HepG2 (cell line): ENCODE measurements at regions not wholly inside any gene's neighbourhood (a gene's known extent, or its start where the extent isn't known, plus 50 kb on each side); places are given as distances from the start of the nearest gene placed in this dataset.

ENCODE experiments used
- ATAC-seq: fragments of 200-7000 bp; cut with Tn5 transposase; 3 replicates; pipeline ENCODE4 v1.9.1; 2020; ENCODE audit warnings: mild to moderate bottlenecking, moderate library complexity
- BruUV-seq: library from RNA; stranded (reverse); fragments of 400-500 nt; replicated peaks from 2 replicates; lab custom pipeline; 2021; lab: Mats Ljungman, UMichigan
- CTCF ChIA-PET: fragments of 300-600 bp; formaldehyde crosslinking; extraction: SDS; loops from one replicate; lab custom pipeline; 2021; ENCODE audit warnings: low total read pairs, inconsistent platforms, low intra/inter-chr PET ratio; lab: Yijun Ruan, JAX
- POLR2A ChIA-PET: fragments of 350-600 bp; sonication (Branson Sonifier 250); formaldehyde crosslinking; loops from one replicate; lab custom pipeline; 2020; ENCODE audit warnings: antibody characterized with exemption, inconsistent platforms; lab: Yijun Ruan, JAX
- DNase-seq: peaks from one replicate; pipeline ENCODE4 v3.0.0-alpha.2; 2015; ENCODE audit warnings: low spot score
- FAIRE-seq: peaks from 3 replicates; lab custom pipeline; 2011; peaks lifted over from hg19 to GRCh38; lab: Jason Lieb, UNC
- H2AFZ ChIP-seq: one replicate; pipeline ENCODE4 v1.6.1; 2011; ENCODE audit warnings: low read length, inconsistent platforms
- H3K27ac ChIP-seq: fragments of 300-600 bp; 3 replicates; pipeline ENCODE4 v1.8.0; 2011; ENCODE audit warnings: mixed run types, mild to moderate bottlenecking, mixed read lengths, low read length, inconsistent platforms; ENCODE audit not compliant: insufficient read depth; ENCODE audit errors: extremely low read length
- H3K27me3 ChIP-seq, 2 experiments: fragments of 200-600 bp in 1 of 2; 2 replicates in 1 of 2; 3 replicates in 1 of 2; pipeline versions ENCODE4 v1.6.0 to v1.8.0; 2011; ENCODE audit warnings: low read length in 2 of 2, mild to moderate bottlenecking in 2 of 2, moderate library complexity in 2 of 2, inconsistent platforms in 1 of 2; ENCODE audit not compliant: insufficient read depth in 2 of 2, control insufficient read depth in 1 of 2
- H3K36me3 ChIP-seq, 2 experiments: fragments of 200-600 bp in 1 of 2; replicated peaks in 1 of 2; 2 replicates in 1 of 2; 3 replicates in 1 of 2; pipeline versions ENCODE4 v1.5.1 to v1.8.0; 2011; ENCODE audit warnings: low read length in 2 of 2, inconsistent platforms in 1 of 2; ENCODE audit not compliant: insufficient read depth in 2 of 2, control insufficient read depth in 1 of 2
- H3K4me1 ChIP-seq: 2 replicates; pipeline ENCODE4 v1.5.1; 2012; ENCODE audit warnings: low read length, inconsistent platforms; ENCODE audit not compliant: insufficient read depth
- H3K4me2 ChIP-seq: 2 replicates; pipeline ENCODE4 v1.6.0; 2011; ENCODE audit warnings: low read depth, low read length, inconsistent platforms
- H3K4me3 ChIP-seq, 3 experiments: fragments of 200-600 bp in 1 of 3; sonication (generic), shearing (Covaris generic) in 1 of 3; replicated peaks in 1 of 3; 2 replicates each; pipeline ENCODE4 v1.5.1; 2011 to 2016; ENCODE audit warnings: low read length in 3 of 3, inconsistent platforms in 2 of 3, low read depth in 2 of 3, mild to moderate bottlenecking in 2 of 3, control low read depth in 1 of 3, mixed read lengths in 1 of 3; ENCODE audit not compliant: insufficient read depth in 1 of 3
- H3K79me2 ChIP-seq: one replicate; pipeline ENCODE4 v1.6.1; 2011; ENCODE audit warnings: low read length, inconsistent platforms; ENCODE audit not compliant: insufficient read depth
- H3K9ac ChIP-seq: 2 replicates; pipeline ENCODE4 v1.6.0; 2011; ENCODE audit warnings: mild to moderate bottlenecking, low read depth, low read length, inconsistent platforms; ENCODE audit not compliant: insufficient read depth
- H3K9me3 ChIP-seq: 2 replicates; pipeline ENCODE4 v1.5.1; 2012; ENCODE audit warnings: mild to moderate bottlenecking, low read length
- H4K20me1 ChIP-seq: 2 replicates; pipeline ENCODE4 v1.6.0; 2011; ENCODE audit warnings: inconsistent platforms, mild to moderate bottlenecking, low read length, moderate library complexity; ENCODE audit not compliant: insufficient read depth
- CC2D1A ChIP-seq: sonication (generic); formaldehyde crosslinking; IDR thresholded peaks from 2 replicates; pipeline ENCODE4 v1.8.1; 2023; ENCODE audit warnings: mild to moderate bottlenecking, missing genetic modification reagents
- CCAR2 ChIP-seq: fragments of 200-400 bp; formaldehyde crosslinking; optimal IDR thresholded peaks from 2 replicates; pipeline ENCODE3; 2018; ENCODE audit warnings: low read depth, mild to moderate bottlenecking, low read length, moderate library complexity
- GATAD1 ChIP-seq: IDR thresholded peaks from 2 replicates; pipeline ENCODE4 v1.6.1; 2016; ENCODE audit warnings: missing genetic modification reagents, missing compliant biosample characterization
- KLF16 ChIP-seq, 2 experiments: sonication (generic) in 1 of 2; formaldehyde crosslinking in 1 of 2; IDR thresholded peaks; 2 replicates each; pipeline versions ENCODE4 v1.6.1 to v1.8.0; 2016 to 2023; ENCODE audit warnings: missing genetic modification reagents in 2 of 2, missing compliant biosample characterization in 1 of 2
- NCOA5 ChIP-seq: sonication (generic); formaldehyde crosslinking; IDR thresholded peaks from 2 replicates; pipeline ENCODE4 v1.4.0; 2020; ENCODE audit warnings: missing genetic modification reagents
- NFE2 ChIP-seq: sonication (generic); formaldehyde crosslinking; IDR thresholded peaks from 2 replicates; pipeline ENCODE4 v1.4.0; 2020; ENCODE audit warnings: missing genetic modification reagents
- SNAI1 ChIP-seq: sonication (generic); formaldehyde crosslinking; IDR thresholded peaks from 2 replicates; pipeline ENCODE4 v1.5.0; 2020; ENCODE audit warnings: mild to moderate bottlenecking, missing genetic modification reagents, borderline replicate concordance
- SRF ChIP-seq: IDR thresholded peaks from 2 replicates; pipeline ENCODE4 v1.6.1; 2011; ENCODE audit warnings: mild to moderate bottlenecking, low read depth, low read length, moderate library complexity
- TBL1XR1 ChIP-seq: fragments of 150-350 bp; IDR thresholded peaks from 2 replicates; pipeline ENCODE4 v1.6.1; 2014; ENCODE audit warnings: borderline replicate concordance, low read length; ENCODE audit not compliant: partially characterized antibody
- ZNF670 ChIP-seq: sonication (generic); formaldehyde crosslinking; IDR thresholded peaks from 2 replicates; pipeline ENCODE4 v1.8.0; 2022; ENCODE audit warnings: mild to moderate bottlenecking, missing genetic modification reagents, borderline replicate concordance
- WGBS: methylation state at CpG from one replicate; pipeline ENCODE4 v1.1.6; 2017; ENCODE audit warnings: low lambda C conversion rate; 5-methylcytosine and 5-hydroxymethylcytosine counted together
- in situ Hi-C: cut with HindIII; loops from 2 replicates; pipeline ENCODE4 v1.10.0; 2017; ENCODE audit warnings: low pct_unique_long_range_greater_than_20kb; ENCODE audit not compliant: extremely low pct_ligation_motif_present
- intact Hi-C: fragments of 100-400 bp; cut with micrococcal nuclease; formaldehyde crosslinking; loops from one replicate; pipeline ENCODE4 v1.10.0; 2022; ENCODE audit not compliant: unreplicated experiment
- TF ChIP-seq, protein P1 (sequence below): IDR thresholded peaks from 2 replicates; pipeline ENCODE4 v1.6.1; 2018; ENCODE audit warnings: missing genetic modification reagents, mild to moderate bottlenecking, missing compliant biosample characterization
- TF ChIP-seq, protein P2 (sequence below): sonication (generic); formaldehyde crosslinking; IDR thresholded peaks from 2 replicates; pipeline ENCODE4 v1.5.0; 2020; ENCODE audit warnings: missing genetic modification reagents
- TF ChIP-seq, protein P3 (sequence below): sonication (generic); formaldehyde crosslinking; conservative IDR thresholded peaks from 2 replicates; pipeline ENCODE4 v1.4.0; 2020; ENCODE audit warnings: missing genetic modification reagents

DNA sequence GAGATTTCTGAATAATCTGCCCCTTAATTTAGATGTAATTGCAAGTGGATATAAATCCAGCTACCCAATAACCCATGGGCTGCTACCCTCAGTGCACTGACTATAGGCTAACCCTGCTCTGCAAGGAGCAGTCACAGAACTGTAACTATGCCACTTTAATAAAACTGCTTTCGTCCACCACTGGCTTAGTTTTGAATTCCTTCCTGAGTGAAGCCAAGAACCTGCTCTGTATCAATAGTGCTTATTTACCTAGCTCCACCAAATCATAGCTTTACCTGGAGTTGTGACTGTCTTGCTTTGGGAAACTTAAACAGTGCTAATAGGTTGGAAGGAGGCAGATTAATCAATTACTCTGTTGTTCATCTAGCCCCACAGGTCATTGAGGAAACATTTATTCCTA is 1524.4 kb upstream of the SEL1L start:
- WGBS = 17% methylated on average over 1 of the region's 1 CpG
- no peak for DNase-seq
- H3K4me2 ChIP-seq = no peak overlapping the region
- peaks cover 69% of the 10 kb centered on the region for H3K9me3 ChIP-seq
- intact Hi-C loops (no loop called here), in situ Hi-C loops (no loop called here)
- no peak overlapping the region for H3K27ac ChIP-seq
- no peaks in the 10 kb centered on the region for H3K27me3 ChIP-seq
- BruUV-seq = no TSS peak
- no peaks in the 10 kb centered on the region for H3K79me2 ChIP-seq
- H2AFZ ChIP-seq = no peak overlapping the region
- CTCF ChIA-PET = no interaction called here
- FAIRE-seq = no peak
- H4K20me1 ChIP-seq = no peaks in the 10 kb centered on the region
- POLR2A ChIA-PET = no interaction called here
- H3K4me1 ChIP-seq = no peaks in the 10 kb centered on the region
- ATAC-seq = no peak
- H3K4me3 ChIP-seq = no peak overlapping the region
- no peaks in the 10 kb centered on the region for H3K36me3 ChIP-seq
- TF ChIP-seq, protein P1, sequence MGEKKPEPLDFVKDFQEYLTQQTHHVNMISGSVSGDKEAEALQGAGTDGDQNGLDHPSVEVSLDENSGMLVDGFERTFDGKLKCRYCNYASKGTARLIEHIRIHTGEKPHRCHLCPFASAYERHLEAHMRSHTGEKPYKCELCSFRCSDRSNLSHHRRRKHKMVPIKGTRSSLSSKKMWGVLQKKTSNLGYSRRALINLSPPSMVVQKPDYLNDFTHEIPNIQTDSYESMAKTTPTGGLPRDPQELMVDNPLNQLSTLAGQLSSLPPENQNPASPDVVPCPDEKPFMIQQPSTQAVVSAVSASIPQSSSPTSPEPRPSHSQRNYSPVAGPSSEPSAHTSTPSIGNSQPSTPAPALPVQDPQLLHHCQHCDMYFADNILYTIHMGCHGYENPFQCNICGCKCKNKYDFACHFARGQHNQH (CRISPR knock-in tag) = no peak
- TF ChIP-seq CC2D1A (CRISPR knock-in tag) = no peak
- TF ChIP-seq CCAR2 = no peak
- TF ChIP-seq ZNF670 (CRISPR knock-in tag) = no peak
- TF ChIP-seq GATAD1 = no peak
- TF ChIP-seq NFE2 (CRISPR knock-in tag) = no peak
- no peak for TF ChIP-seq NCOA5 (CRISPR knock-in tag)
- TF ChIP-seq SNAI1 (CRISPR knock-in tag) = no peak
- TF ChIP-seq SRF = no peak
- TF ChIP-seq, protein P2, sequence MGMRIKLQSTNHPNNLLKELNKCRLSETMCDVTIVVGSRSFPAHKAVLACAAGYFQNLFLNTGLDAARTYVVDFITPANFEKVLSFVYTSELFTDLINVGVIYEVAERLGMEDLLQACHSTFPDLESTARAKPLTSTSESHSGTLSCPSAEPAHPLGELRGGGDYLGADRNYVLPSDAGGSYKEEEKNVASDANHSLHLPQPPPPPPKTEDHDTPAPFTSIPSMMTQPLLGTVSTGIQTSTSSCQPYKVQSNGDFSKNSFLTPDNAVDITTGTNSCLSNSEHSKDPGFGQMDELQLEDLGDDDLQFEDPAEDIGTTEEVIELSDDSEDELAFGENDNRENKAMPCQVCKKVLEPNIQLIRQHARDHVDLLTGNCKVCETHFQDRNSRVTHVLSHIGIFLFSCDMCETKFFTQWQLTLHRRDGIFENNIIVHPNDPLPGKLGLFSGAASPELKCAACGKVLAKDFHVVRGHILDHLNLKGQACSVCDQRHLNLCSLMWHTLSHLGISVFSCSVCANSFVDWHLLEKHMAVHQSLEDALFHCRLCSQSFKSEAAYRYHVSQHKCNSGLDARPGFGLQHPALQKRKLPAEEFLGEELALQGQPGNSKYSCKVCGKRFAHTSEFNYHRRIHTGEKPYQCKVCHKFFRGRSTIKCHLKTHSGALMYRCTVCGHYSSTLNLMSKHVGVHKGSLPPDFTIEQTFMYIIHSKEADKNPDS (CRISPR knock-in tag) = no peak
- TF ChIP-seq, protein P3, sequence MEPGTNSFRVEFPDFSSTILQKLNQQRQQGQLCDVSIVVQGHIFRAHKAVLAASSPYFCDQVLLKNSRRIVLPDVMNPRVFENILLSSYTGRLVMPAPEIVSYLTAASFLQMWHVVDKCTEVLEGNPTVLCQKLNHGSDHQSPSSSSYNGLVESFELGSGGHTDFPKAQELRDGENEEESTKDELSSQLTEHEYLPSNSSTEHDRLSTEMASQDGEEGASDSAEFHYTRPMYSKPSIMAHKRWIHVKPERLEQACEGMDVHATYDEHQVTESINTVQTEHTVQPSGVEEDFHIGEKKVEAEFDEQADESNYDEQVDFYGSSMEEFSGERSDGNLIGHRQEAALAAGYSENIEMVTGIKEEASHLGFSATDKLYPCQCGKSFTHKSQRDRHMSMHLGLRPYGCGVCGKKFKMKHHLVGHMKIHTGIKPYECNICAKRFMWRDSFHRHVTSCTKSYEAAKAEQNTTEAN (CRISPR knock-in tag) = no peak
- TF ChIP-seq TBL1XR1 = no peak
- no peak for TF ChIP-seq KLF16 (CRISPR knock-in tag; IDR thresholded peaks at IDR 0.05)
- H3K9ac ChIP-seq = no peak overlapping the region
